Parathyroid adenoma (tissue), 2 donors: ENCODE measurements at regions not wholly inside any gene's neighbourhood (a gene's known extent, or its start where the extent isn't known, plus 50 kb on each side); places are given as distances from the start of the nearest gene placed in this dataset.
"Not testable (repeated sequence)": the region's sequence is repeated elsewhere in the genome, so short reads cannot be mapped to it uniquely, and the experiment has no call there.

Experiments used
- H2AFZ ChIP-seq: fragments of 300-600 bp; sonication (generic); one replicate; pipeline ENCODE4 v1.7.0; 2017; ENCODE audit warnings: antibody characterized with exemption, mild to moderate bottlenecking
- H3K27ac ChIP-seq: fragments of 300-600 bp; sonication (generic); one replicate; pipeline ENCODE4 v1.7.0; 2017
- H3K27me3 ChIP-seq: fragments of 300-600 bp; sonication (generic); one replicate; pipeline ENCODE4 v1.7.0; 2017; ENCODE audit warnings: low read length; ENCODE audit not compliant: control insufficient read depth, insufficient read depth
- H3K36me3 ChIP-seq: fragments of 300-600 bp; sonication (generic); one replicate; pipeline ENCODE4 v1.7.0; 2017; ENCODE audit warnings: low read length; ENCODE audit not compliant: control insufficient read depth, insufficient read depth
- H3K4me1 ChIP-seq: fragments of 300-600 bp; sonication (generic); one replicate; pipeline ENCODE4 v1.7.0; 2017; ENCODE audit warnings: control low read depth
- H3K4me2 ChIP-seq: fragments of 300-600 bp; sonication (generic); one replicate; pipeline ENCODE4 v1.7.0; 2017; ENCODE audit warnings: low read length
- H3K4me3 ChIP-seq: fragments of 300-600 bp; sonication (generic); one replicate; pipeline ENCODE4 v1.7.0; 2017; ENCODE audit warnings: low read depth, low read length
- H3K79me2 ChIP-seq: fragments of 300-600 bp; sonication (generic); one replicate; pipeline ENCODE4 v1.7.0; 2017; ENCODE audit warnings: control low read depth
- H3K9ac ChIP-seq: fragments of 300-600 bp; sonication (generic); one replicate; pipeline ENCODE4 v1.7.0; 2017; ENCODE audit warnings: mild to moderate bottlenecking
- H3K9me3 ChIP-seq: fragments of 300-600 bp; sonication (generic); one replicate; pipeline ENCODE4 v1.7.0; 2017; ENCODE audit warnings: low read length; ENCODE audit not compliant: control insufficient read depth
- donor health status: primary hyperparathyroidism.

DNA sequence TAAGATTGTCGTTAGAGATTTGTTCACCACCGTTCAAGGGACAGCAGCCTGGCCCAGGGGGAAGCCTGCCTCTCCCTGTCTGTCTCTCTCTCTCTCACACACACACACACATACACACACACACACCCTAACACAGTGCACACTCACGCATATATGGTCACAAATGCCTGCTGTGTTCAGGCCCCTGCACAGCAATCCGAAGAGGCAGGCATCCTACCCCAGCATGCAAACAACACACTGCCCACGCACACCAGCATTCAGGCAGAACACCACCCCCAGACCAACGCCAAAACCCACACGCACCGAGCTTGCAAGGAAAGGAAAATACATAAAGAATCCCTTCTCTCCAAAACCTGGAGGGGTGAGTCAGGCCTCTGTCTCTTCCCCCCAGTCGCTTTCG, 111.6 kb upstream of the FOXD4L5 start:
- not testable (repeated sequence) for H3K4me1 ChIP-seq, H2AFZ ChIP-seq, H3K9me3 ChIP-seq, H3K4me2 ChIP-seq, H3K27me3 ChIP-seq, H3K27ac ChIP-seq, H3K79me2 ChIP-seq, H3K9ac ChIP-seq, H3K4me3 ChIP-seq, H3K36me3 ChIP-seq

DNA sequence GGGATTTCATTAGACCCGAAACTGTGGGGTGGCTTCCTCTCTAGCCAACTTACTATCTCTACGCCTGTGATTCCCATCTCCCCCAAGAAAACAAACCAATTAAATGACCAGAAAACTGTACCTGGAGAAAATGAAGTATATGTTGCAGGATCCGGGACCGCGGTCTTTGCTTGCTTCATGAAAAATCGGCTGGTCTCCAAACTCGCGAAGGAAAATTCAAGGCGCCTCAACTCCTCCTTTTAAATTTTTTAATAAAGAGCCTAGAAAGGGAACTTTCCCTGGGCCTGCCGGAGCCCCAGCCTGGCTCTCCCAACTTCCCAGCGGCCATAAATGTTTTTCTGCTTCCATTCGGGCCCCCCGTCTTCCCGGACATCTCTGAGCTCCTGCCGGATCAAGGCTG, 110.8 kb upstream of the FOXD4L5 start:
- not testable (repeated sequence) for H3K9me3 ChIP-seq, H3K36me3 ChIP-seq, H3K27ac ChIP-seq, H2AFZ ChIP-seq, H3K4me3 ChIP-seq, H3K79me2 ChIP-seq, H3K27me3 ChIP-seq, H3K9ac ChIP-seq, H3K4me1 ChIP-seq, H3K4me2 ChIP-seq

DNA sequence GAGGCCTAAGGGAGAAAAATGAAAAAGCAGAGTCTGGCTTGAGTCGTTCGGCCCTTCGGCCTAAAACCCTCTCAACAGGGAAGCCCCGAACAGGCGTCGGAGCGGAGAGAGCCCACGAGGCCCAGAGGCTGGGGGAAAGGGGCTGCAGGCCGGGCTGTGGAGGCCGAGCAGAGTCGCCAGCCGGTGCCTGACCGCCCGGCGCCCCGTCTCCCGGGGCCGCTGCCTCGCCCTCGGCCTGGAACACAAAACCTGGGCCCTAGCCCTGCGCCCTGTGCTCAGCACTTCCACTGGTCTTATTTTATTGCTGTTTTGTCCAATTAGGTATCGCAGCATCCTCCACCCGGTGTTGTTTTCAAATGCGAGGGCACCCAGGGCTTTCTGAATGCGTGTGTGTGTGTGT, 110.1 kb upstream of the FOXD4L5 start:
- not testable (repeated sequence) for H3K9ac ChIP-seq, H3K4me1 ChIP-seq, H3K27ac ChIP-seq, H3K9me3 ChIP-seq, H3K36me3 ChIP-seq, H3K4me2 ChIP-seq, H3K27me3 ChIP-seq, H3K79me2 ChIP-seq, H2AFZ ChIP-seq, H3K4me3 ChIP-seq

DNA sequence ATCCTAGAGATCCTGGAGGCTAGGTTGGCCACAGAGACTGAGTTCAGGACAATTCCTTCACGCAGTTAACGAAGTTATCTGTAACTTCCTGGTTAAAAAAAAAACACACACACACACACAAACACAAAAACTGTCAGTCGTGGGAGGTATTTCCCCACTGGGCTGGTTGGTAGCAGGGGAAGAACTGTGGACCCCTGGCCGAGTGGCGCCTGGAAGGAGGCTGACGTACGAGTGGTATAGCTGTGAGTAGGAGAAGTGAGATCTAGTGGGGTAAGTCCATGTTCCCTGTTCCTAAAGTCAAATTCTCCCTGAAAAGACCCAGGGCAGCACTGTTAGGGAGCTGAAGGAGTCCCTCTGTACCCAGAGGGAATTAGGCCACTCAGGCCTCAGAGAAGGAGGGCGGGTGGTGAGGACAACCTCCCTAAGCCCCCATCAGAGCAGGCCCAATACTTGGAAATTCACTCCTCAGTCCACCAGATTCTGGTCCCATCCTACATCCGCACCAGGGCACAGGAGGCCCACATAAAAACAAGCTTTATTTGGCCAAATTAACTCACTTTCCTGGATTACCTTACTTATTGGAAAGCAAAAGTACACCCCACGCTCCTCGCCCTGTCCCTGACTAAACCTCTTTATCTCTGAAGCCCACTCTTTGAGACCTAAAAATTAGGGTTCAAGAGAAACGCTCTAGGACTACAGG, 108.3 kb upstream of the FOXD4L5 start:
- not testable (repeated sequence) for H3K36me3 ChIP-seq, H2AFZ ChIP-seq, H3K9ac ChIP-seq, H3K4me2 ChIP-seq, H3K4me3 ChIP-seq, H3K9me3 ChIP-seq, H3K79me2 ChIP-seq, H3K27me3 ChIP-seq, H3K27ac ChIP-seq, H3K4me1 ChIP-seq

DNA sequence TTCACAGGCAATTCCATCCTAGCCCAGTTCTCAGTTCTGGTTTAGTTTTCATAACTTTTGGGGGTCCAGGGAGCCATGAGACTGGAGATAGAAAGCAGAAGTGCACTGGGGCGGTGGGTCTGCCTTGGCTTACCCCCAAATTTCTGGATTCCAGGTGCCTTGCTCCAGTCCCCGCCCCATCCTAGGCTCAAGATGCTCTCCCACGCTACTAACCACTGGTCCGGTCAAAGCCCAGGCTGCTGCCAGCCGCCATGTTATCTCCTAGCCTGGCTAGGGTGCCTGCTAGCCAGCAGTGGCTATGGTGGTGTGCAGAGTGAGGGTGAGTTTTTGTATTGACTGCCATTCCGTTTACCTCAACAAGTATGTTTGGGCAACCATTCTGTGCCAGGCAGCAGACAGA, 107.6 kb upstream of the FOXD4L5 start:
- H3K9me3 ChIP-seq, H3K36me3 ChIP-seq, H3K27me3 ChIP-seq, H3K4me3 ChIP-seq, H3K4me2 ChIP-seq, H3K4me1 ChIP-seq, H2AFZ ChIP-seq, H3K79me2 ChIP-seq, H3K9ac ChIP-seq, H3K27ac ChIP-seq: not testable (repeated sequence)

DNA sequence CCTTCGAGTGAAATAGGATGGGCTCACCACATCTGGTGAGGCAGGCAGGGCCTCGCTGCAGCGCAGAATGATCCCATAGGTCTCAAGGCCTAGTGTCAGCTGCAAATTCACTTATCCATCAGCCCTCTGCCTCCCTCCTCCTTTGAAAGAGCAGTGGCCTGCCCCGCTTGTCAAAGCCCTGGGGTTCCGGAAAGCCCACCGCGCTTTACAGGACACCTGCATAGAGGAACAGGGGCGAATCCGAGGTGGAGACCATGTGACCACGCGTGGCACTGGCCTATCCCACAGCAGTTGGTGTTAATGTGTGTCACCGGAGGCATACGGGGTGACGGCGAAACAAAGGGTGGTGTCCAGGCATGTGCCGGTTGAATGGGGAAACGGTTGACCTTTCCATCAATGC, 104.7 kb upstream of the FOXD4L5 start:
- not testable (repeated sequence) for H3K9me3 ChIP-seq, H3K9ac ChIP-seq, H3K4me3 ChIP-seq, H3K27ac ChIP-seq, H3K36me3 ChIP-seq, H3K4me1 ChIP-seq, H2AFZ ChIP-seq, H3K79me2 ChIP-seq, H3K4me2 ChIP-seq, H3K27me3 ChIP-seq

DNA sequence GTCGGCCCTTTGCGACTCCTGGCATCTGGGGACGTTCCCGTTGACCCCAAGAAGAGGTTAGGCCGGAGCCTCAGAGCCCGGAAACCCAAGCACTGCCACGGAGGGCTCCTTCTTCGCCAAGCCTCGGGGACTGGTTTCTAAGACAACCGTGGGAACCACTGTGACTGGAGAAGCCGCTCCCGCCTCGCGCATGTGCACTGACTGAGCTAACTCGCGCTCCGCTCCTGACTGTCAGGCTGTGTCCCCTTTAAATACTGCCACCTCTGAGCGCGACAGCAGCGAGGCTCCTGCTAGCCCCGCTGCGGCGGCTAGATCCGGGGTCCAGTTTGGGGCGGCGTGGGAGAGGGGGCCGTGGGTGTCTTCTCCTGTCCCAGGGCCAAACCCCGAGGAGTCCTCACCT, 104.2 kb upstream of the FOXD4L5 start:
- H3K27ac ChIP-seq, H3K4me1 ChIP-seq, H3K79me2 ChIP-seq, H3K27me3 ChIP-seq, H3K4me2 ChIP-seq, H3K9me3 ChIP-seq, H3K4me3 ChIP-seq, H3K9ac ChIP-seq, H2AFZ ChIP-seq, H3K36me3 ChIP-seq: not testable (repeated sequence)

DNA sequence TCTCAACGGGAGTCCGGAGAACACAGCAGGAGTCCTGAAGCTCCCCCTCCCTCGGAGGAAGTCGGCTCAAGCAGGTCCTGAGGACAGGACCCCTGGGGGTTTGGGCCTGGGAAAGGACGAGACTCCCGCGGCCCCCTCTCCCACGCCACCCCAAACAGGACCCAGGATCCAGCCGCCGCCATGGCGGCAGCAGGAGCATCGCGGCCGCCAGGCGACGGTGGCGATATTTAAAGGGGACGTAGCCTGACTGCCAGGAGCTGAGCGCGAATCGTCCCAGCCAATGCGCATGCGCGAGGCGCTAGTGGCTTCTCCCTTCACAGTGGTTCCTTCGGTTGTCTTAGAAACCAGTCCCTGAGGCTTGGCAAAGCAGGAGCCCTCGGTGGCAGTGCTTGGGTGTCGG, 101.7 kb upstream of the FOXD4L5 start:
- H3K27me3 ChIP-seq, H3K4me1 ChIP-seq, H3K27ac ChIP-seq, H3K79me2 ChIP-seq, H3K9me3 ChIP-seq, H2AFZ ChIP-seq, H3K36me3 ChIP-seq, H3K9ac ChIP-seq: not testable (repeated sequence)
- Histone ChIP-seq H3K4me2 (peak overlapping the region; percentile 51), H3K4me3 (peak overlapping the region; percentile 53)

DNA sequence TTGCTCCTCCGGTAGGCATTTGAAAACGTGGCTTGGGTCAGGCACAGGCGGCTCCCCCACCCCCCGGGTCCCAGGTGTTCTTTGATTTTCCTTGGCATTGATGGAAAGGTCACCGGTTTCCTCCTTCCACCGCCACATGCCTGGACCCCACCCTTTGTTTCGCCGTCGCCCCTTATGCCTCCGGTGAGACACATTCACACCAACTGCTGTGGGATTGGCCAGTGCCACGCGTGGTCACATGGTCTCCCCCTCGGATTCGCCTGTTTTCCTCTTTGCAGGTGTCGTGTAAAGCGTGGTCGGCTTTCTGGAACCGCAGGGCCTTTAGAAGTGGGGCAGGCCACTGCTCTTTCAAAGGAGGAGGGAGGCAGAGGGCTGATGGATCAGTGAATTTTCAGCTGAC, 101.2 kb upstream of the FOXD4L5 start:
- not testable (repeated sequence) for H3K9me3 ChIP-seq, H3K27me3 ChIP-seq, H3K36me3 ChIP-seq, H3K4me1 ChIP-seq, H3K4me2 ChIP-seq, H3K4me3 ChIP-seq, H3K79me2 ChIP-seq, H3K27ac ChIP-seq, H3K9ac ChIP-seq, H2AFZ ChIP-seq

DNA sequence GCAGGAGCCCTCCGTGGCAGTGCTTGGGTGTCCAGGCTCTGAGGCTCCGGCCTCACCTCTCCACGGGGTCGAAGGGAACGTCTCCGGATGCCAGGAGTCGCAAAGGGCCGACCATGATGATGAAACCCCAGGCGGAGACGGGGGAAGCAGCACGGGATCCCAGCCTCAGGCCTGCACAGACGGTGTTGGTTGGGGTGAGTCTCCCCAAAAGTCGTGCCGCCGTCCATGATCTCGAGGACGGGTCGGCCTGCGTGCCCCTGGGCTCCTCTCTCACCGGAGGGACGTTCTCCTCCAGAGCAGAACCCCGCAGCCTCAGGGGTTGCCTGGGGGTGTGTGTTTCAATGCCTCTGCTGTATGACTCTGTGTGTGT, 100.6 kb upstream of the FOXD4L5 start:
- not testable (repeated sequence) for H3K27ac ChIP-seq, H3K79me2 ChIP-seq, H3K9ac ChIP-seq, H3K4me3 ChIP-seq, H3K36me3 ChIP-seq, H3K9me3 ChIP-seq, H2AFZ ChIP-seq, H3K27me3 ChIP-seq, H3K4me1 ChIP-seq, H3K4me2 ChIP-seq

DNA sequence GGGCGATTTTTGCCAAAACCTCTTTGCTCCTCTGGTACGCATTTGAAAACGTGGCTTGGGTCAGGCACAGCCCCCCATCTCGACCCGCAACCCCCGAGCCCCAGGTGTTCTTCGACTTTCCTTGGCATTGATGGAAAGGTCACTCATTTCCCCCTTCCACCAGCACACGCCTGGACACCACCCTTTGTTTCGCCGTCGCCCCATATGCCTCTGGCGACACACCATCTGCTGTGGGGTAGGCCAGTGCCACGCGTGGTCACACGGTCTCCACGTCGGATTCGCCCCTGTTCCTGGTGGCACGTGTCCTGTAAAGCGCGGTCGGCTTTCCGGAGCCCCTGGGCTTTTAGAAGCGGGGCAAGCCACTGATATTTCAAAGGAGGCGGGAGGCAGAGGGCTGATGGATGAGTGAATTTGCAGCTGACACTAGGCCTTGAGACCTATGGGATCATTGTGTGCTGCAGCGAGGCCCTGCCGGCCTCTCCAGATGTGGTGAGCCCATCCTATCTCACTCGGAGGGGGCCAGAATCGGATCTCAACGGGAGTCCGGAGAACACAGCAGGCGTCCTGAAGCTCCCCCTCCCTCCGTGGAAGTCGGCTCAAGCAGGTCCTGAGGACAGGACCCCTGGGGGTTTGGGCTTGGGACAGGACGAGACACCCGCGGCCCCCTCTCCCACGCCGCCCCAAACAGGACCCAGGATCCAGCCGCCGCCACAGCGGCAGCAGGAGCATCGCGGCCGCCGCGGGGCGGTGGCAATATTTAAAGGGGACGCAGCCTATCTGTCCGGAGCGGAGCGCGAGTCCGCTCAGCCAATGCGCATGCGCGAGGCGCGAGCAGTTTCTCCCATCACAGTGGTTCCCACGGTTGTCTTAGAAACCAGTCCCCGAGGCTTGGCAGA, 100.0 kb upstream of the FOXD4L5 start:
- not testable (repeated sequence) for H3K27ac ChIP-seq, H3K79me2 ChIP-seq, H3K4me1 ChIP-seq

More for the DNA sequence above, 100.0 kb upstream of the FOXD4L5 start:
- H3K4me2 ChIP-seq, H3K27me3 ChIP-seq, H3K9ac ChIP-seq, H3K4me3 ChIP-seq, H3K36me3 ChIP-seq, H3K9me3 ChIP-seq, H2AFZ ChIP-seq: not testable (repeated sequence)
